Neural cell (in vitro differentiated cells): ENCODE measurements at regions not wholly inside any gene's neighbourhood (a gene's known extent, or its start where the extent isn't known, plus 50 kb on each side); places are given as distances from the start of the nearest gene placed in this dataset.

Experiments
- H2AFZ ChIP-seq: fragments of 200-600, 300-800 bp; sonication (generic), shearing (Covaris generic); 2 replicates; pipeline ENCODE4 v1.6.0; 2014; ENCODE audit warnings: low read depth, mild to moderate bottlenecking, antibody characterized with exemption, low read length, moderate library complexity
- H3F3A ChIP-seq: fragments of 200-600 bp; shearing (Covaris generic); 2 replicates; pipeline ENCODE4 v1.6.1; 2016; ENCODE audit warnings: mild to moderate bottlenecking, moderate library complexity, mixed read lengths, antibody characterized with exemption, low read length; ENCODE audit not compliant: insufficient read depth, poor library complexity, severe bottlenecking
- H3K27ac ChIP-seq: fragments of 200-600, 300-800 bp; sonication (generic), shearing (Covaris generic); 2 replicates; pipeline ENCODE4 v1.5.1; 2014; ENCODE audit warnings: mild to moderate bottlenecking, low read length, moderate library complexity
- H3K27me3 ChIP-seq: fragments of 300-800, 200-600 bp; sonication (generic), shearing (Covaris generic); 2 replicates; pipeline ENCODE4 v1.6.0; 2014; ENCODE audit warnings: mild to moderate bottlenecking, low read depth, low read length, moderate library complexity; ENCODE audit not compliant: insufficient read depth
- H3K36me3 ChIP-seq: fragments of 300-800, 200-600 bp; sonication (generic), shearing (Covaris generic); 2 replicates; pipeline ENCODE4 v1.5.1; 2014; ENCODE audit warnings: mild to moderate bottlenecking, antibody characterized with exemption, low read length, moderate library complexity; ENCODE audit not compliant: insufficient read depth
- H3K4me2 ChIP-seq: fragments of 300-800, 200-600 bp; sonication (generic), shearing (Covaris generic); 2 replicates; pipeline ENCODE4 v1.6.0; 2014; ENCODE audit warnings: mild to moderate bottlenecking, low read length
- H3K4me3 ChIP-seq: fragments of 300-800, 200-600 bp; sonication (generic), shearing (Covaris generic); 2 replicates; pipeline ENCODE4 v1.5.1; 2014; ENCODE audit warnings: mild to moderate bottlenecking, low read length, moderate library complexity
- H3K79me2 ChIP-seq: fragments of 200-600 bp; shearing (Covaris generic); replicated peaks from 2 replicates; pipeline ENCODE4 v1.6.0; 2014; ENCODE audit warnings: mild to moderate bottlenecking, low read length, moderate library complexity; ENCODE audit not compliant: insufficient read depth
- H3K9ac ChIP-seq: fragments of 300-800, 200-600 bp; sonication (generic), shearing (Covaris generic); 2 replicates; pipeline ENCODE4 v1.6.1; 2016; ENCODE audit warnings: mild to moderate bottlenecking, low read length, mixed read lengths
- H3K9me2 ChIP-seq: fragments of 200-600 bp; shearing (Covaris generic); 2 replicates; pipeline ENCODE4 v1.6.1; 2016; ENCODE audit warnings: mild to moderate bottlenecking, low read length, mixed read lengths; ENCODE audit not compliant: insufficient read depth
- H3K9me3 ChIP-seq: fragments of 200-600, 300-800 bp; sonication (generic), shearing (Covaris generic); 2 replicates; pipeline ENCODE4 v1.6.1; 2016; ENCODE audit warnings: mild to moderate bottlenecking, mixed run types, low read length, moderate library complexity, mixed read lengths
- H4K20me1 ChIP-seq: fragments of 200-600 bp; shearing (Covaris generic); 2 replicates; pipeline ENCODE4 v1.6.1; 2016; ENCODE audit warnings: mild to moderate bottlenecking, mixed run types; ENCODE audit not compliant: insufficient read depth
- EP300 ChIP-seq: fragments of 450-650 bp; conservative IDR thresholded peaks from 2 replicates; pipeline ENCODE4 v1.6.1; 2014; ENCODE audit warnings: antibody characterized with exemption, mild to moderate bottlenecking, moderate library complexity; ENCODE audit not compliant: poor library complexity, severe bottlenecking
- EZH2 ChIP-seq: fragments of 200-600, 300-800 bp; shearing (Covaris generic), sonication (generic); IDR thresholded peaks from 2 replicates; pipeline ENCODE4 v1.6.1; 2014; ENCODE audit warnings: antibody characterized with exemption, low read length, borderline replicate concordance, mild to moderate bottlenecking; ENCODE audit not compliant: insufficient read depth, poor library complexity, severe bottlenecking
- MXI1 ChIP-seq: fragments of 450-650 bp; conservative IDR thresholded peaks from 2 replicates; pipeline ENCODE4 v1.6.1; 2014; ENCODE audit warnings: antibody characterized with exemption, mild to moderate bottlenecking; ENCODE audit not compliant: poor library complexity, severe bottlenecking
- POLR2AphosphoS5 ChIP-seq: IDR thresholded peaks from 2 replicates; pipeline ENCODE4 v1.6.1; 2012
- RAD21 ChIP-seq: fragments of 450-650 bp; conservative IDR thresholded peaks from 2 replicates; pipeline ENCODE4 v1.6.1; 2014; ENCODE audit warnings: antibody characterized with exemption, mild to moderate bottlenecking, moderate library complexity
- SMC3 ChIP-seq: fragments of 450-650 bp; conservative IDR thresholded peaks from 2 replicates; pipeline ENCODE4 v1.6.1; 2014; ENCODE audit warnings: antibody characterized with exemption, mild to moderate bottlenecking, moderate library complexity; ENCODE audit not compliant: poor library complexity
- TAF1 ChIP-seq: IDR thresholded peaks from 2 replicates; pipeline ENCODE4 v1.6.1; 2012; ENCODE audit warnings: low read depth
- TF ChIP-seq, protein P1 (sequence below): IDR thresholded peaks from 2 replicates; pipeline ENCODE4 v1.6.1; 2012; ENCODE audit warnings: borderline replicate concordance
- TF ChIP-seq, protein P2 (sequence below): fragments of 450-650 bp; IDR thresholded peaks from 2 replicates; pipeline ENCODE4 v1.5.1; 2014; ENCODE audit warnings: antibody characterized with exemption, mild to moderate bottlenecking, moderate library complexity; ENCODE audit not compliant: poor library complexity, severe bottlenecking

DNA sequence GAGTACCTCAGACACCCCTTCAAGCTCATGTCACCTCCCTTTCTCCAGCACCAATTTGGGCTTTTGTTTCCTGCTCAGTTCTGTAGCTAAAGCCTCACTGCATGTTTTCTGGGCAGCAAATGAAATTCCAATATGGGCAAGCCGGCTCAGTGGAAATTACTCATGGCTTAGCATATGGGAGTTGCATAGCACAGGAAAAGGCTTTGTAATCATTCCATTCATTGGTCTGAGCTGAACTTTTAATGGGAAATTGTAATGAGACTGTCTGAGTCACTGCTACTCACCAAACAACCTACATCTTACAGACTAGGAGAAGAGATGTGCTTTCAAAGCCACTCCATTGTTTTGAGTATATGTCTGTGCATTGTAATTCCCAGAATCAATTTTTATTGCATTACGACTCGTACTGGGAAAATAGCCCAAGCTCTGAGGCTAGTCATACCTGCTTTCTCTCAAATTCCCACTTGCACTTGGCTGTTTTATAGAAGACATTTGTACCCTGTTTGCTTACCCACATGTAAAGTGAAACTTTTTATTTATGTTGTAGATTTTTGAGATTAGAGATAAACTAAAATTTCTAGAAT, 139.5 kb upstream of the LRATD1 start:
- no peaks in the 10 kb centered on the region for H4K20me1 ChIP-seq
- no peak overlapping the region for H3K4me3 ChIP-seq
- H3K27me3 ChIP-seq, result no peaks in the 10 kb centered on the region
- H3K79me2 ChIP-seq, result no peaks in the 10 kb centered on the region
- no peaks in the 10 kb centered on the region for H3F3A ChIP-seq
- no peaks in the 10 kb centered on the region for H3K36me3 ChIP-seq
- no peak overlapping the region for H2AFZ ChIP-seq
- TF ChIP-seq, protein P1, sequence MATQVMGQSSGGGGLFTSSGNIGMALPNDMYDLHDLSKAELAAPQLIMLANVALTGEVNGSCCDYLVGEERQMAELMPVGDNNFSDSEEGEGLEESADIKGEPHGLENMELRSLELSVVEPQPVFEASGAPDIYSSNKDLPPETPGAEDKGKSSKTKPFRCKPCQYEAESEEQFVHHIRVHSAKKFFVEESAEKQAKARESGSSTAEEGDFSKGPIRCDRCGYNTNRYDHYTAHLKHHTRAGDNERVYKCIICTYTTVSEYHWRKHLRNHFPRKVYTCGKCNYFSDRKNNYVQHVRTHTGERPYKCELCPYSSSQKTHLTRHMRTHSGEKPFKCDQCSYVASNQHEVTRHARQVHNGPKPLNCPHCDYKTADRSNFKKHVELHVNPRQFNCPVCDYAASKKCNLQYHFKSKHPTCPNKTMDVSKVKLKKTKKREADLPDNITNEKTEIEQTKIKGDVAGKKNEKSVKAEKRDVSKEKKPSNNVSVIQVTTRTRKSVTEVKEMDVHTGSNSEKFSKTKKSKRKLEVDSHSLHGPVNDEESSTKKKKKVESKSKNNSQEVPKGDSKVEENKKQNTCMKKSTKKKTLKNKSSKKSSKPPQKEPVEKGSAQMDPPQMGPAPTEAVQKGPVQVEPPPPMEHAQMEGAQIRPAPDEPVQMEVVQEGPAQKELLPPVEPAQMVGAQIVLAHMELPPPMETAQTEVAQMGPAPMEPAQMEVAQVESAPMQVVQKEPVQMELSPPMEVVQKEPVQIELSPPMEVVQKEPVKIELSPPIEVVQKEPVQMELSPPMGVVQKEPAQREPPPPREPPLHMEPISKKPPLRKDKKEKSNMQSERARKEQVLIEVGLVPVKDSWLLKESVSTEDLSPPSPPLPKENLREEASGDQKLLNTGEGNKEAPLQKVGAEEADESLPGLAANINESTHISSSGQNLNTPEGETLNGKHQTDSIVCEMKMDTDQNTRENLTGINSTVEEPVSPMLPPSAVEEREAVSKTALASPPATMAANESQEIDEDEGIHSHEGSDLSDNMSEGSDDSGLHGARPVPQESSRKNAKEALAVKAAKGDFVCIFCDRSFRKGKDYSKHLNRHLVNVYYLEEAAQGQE, result no peak
- H3K9me2 ChIP-seq, result no peaks in the 10 kb centered on the region
- no peak overlapping the region for H3K9ac ChIP-seq
- no peak overlapping the region for H3K27ac ChIP-seq
- no peaks in the 10 kb centered on the region for H3K9me3 ChIP-seq
- H3K4me2 ChIP-seq, result no peak overlapping the region

DNA sequence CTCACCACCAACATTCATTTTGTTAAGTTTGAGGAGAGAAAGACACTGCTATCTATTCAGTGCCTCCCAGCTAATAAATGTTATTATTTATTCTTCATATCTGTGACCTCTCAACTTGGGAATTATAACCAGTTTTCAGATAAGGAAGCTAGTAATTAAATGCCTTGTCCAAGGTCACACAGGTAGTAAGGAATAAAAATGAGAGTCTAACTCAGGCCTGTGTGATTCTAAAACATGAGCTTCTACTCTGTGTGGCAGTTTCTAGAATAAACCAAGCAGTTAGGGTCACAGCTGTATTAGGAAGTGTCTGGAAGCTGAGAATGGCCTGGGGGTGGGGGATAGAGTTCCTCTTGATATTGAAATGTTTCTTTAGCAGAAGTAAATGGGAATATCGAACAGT, 137.8 kb upstream of the LRATD1 start:
- H4K20me1 ChIP-seq, result no peaks in the 10 kb centered on the region
- no peaks in the 10 kb centered on the region for H3K9me3 ChIP-seq
- H3K79me2 ChIP-seq, result no peaks in the 10 kb centered on the region
- no peak overlapping the region for H3K27ac ChIP-seq
- H3K36me3 ChIP-seq, result no peaks in the 10 kb centered on the region
- TF ChIP-seq TAF1 (no peak), EZH2 (no peak), EP300 (no peak), RAD21 (no peak), POLR2AphosphoS5 (no peak), MXI1 (no peak), SMC3 (no peak)
- TF ChIP-seq, protein P1, result no peak
- TF ChIP-seq, protein P2, sequence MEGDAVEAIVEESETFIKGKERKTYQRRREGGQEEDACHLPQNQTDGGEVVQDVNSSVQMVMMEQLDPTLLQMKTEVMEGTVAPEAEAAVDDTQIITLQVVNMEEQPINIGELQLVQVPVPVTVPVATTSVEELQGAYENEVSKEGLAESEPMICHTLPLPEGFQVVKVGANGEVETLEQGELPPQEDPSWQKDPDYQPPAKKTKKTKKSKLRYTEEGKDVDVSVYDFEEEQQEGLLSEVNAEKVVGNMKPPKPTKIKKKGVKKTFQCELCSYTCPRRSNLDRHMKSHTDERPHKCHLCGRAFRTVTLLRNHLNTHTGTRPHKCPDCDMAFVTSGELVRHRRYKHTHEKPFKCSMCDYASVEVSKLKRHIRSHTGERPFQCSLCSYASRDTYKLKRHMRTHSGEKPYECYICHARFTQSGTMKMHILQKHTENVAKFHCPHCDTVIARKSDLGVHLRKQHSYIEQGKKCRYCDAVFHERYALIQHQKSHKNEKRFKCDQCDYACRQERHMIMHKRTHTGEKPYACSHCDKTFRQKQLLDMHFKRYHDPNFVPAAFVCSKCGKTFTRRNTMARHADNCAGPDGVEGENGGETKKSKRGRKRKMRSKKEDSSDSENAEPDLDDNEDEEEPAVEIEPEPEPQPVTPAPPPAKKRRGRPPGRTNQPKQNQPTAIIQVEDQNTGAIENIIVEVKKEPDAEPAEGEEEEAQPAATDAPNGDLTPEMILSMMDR, result no peak
- no peaks in the 10 kb centered on the region for H3K27me3 ChIP-seq
- no peak overlapping the region for H3K4me3 ChIP-seq
- no peak overlapping the region for H3K4me2 ChIP-seq
- H3K9me2 ChIP-seq, result no peaks in the 10 kb centered on the region
- H3K9ac ChIP-seq, result no peak overlapping the region
- H3F3A ChIP-seq, result no peaks in the 10 kb centered on the region
- H2AFZ ChIP-seq, result no peak overlapping the region
